ENCODE measurements at regions not wholly inside any gene's neighbourhood (a gene's known extent, or its start where the extent isn't known, plus 50 kb on each side); places are given as distances from the start of the nearest gene placed in this dataset.
A peak's percentile ranks its signal among the peaks of the same experiment; 100 is the strongest.
"Not testable (repeated sequence)": the region's sequence is repeated elsewhere in the genome, so short reads cannot be mapped to it uniquely, and the experiment has no call there.

- H3K27me3 ChIP-seq (ENCODE audit: insufficient read depth, low read length): no peaks in the 10 kb centered on the region
- no peaks in the 10 kb centered on the region for H3K9me3 ChIP-seq (ENCODE audit: low read length)
- no peak overlapping the region for H3K4me3 ChIP-seq (ENCODE audit: low read length)
- H3K4me1 ChIP-seq (ENCODE audit: insufficient read depth, low read length): no peaks in the 10 kb centered on the region
- H3K36me3 ChIP-seq (ENCODE audit: insufficient read depth, low read length): no peaks in the 10 kb centered on the region
- H2AFZ ChIP-seq (ENCODE audit: low read depth, low read length): no peak overlapping the region
These were observed 894.3 kb downstream of the DIPK2A start for GRCh38 chr3:144865948-144866347.

GRCh38 chr3:144866476-144866875 lies 894.9 kb downstream of the DIPK2A start:
- Histone ChIP-seq H3K4me3 (ENCODE audit: low read length) (no peak overlapping the region), H3K4me1 (ENCODE audit: insufficient read depth, low read length) (no peaks in the 10 kb centered on the region), H3K27me3 (ENCODE audit: insufficient read depth, low read length) (no peaks in the 10 kb centered on the region), H3K36me3 (ENCODE audit: insufficient read depth, low read length) (no peaks in the 10 kb centered on the region), H3K9me3 (ENCODE audit: low read length) (no peaks in the 10 kb centered on the region), H2AFZ (ENCODE audit: low read depth, low read length) (no peak overlapping the region)

- no peak overlapping the region for H2AFZ ChIP-seq (ENCODE audit: low read depth, low read length)
- no peaks in the 10 kb centered on the region for H3K9me3 ChIP-seq (ENCODE audit: low read length)
- H3K36me3 ChIP-seq (ENCODE audit: insufficient read depth, low read length): no peaks in the 10 kb centered on the region
- H3K4me3 ChIP-seq (ENCODE audit: low read length): no peak overlapping the region
- H3K4me1 ChIP-seq (ENCODE audit: insufficient read depth, low read length): no peaks in the 10 kb centered on the region
- H3K27me3 ChIP-seq (ENCODE audit: insufficient read depth, low read length): no peaks in the 10 kb centered on the region
These were observed 896.9 kb downstream of the DIPK2A start for GRCh38 chr3:144868506-144868905.

- Histone ChIP-seq H3K27me3 (ENCODE audit: insufficient read depth, low read length) (no peaks in the 10 kb centered on the region), H3K36me3 (ENCODE audit: insufficient read depth, low read length) (no peaks in the 10 kb centered on the region)
These were observed 901.4 kb downstream of the DIPK2A start for GRCh38 chr3:144873066-144873465.

GRCh38 chr3:144875211-144875610 lies 903.6 kb downstream of the DIPK2A start:
- Histone ChIP-seq H3K4me1 (ENCODE audit: insufficient read depth, low read length) (no peaks in the 10 kb centered on the region), H3K36me3 (ENCODE audit: insufficient read depth, low read length) (no peaks in the 10 kb centered on the region), H3K27me3 (ENCODE audit: insufficient read depth, low read length) (no peaks in the 10 kb centered on the region), H2AFZ (ENCODE audit: low read depth, low read length) (no peak overlapping the region), H3K4me3 (ENCODE audit: low read length) (no peak overlapping the region), H3K9me3 (ENCODE audit: low read length) (no peaks in the 10 kb centered on the region)

More at GRCh38 chr3:144873066-144873465, 901.4 kb downstream of the DIPK2A start:
- Histone ChIP-seq H2AFZ (ENCODE audit: low read depth, low read length) (no peak overlapping the region), H3K4me3 (ENCODE audit: low read length) (no peak overlapping the region), H3K4me1 (ENCODE audit: insufficient read depth, low read length) (no peaks in the 10 kb centered on the region), H3K9me3 (ENCODE audit: low read length) (no peaks in the 10 kb centered on the region)

GRCh38 chr3:144877356-144877755 lies 905.7 kb downstream of the DIPK2A start:
- Histone ChIP-seq H2AFZ (ENCODE audit: low read depth, low read length) (no peak overlapping the region), H3K27me3 (ENCODE audit: insufficient read depth, low read length) (no peaks in the 10 kb centered on the region), H3K4me1 (ENCODE audit: insufficient read depth, low read length) (no peaks in the 10 kb centered on the region), H3K36me3 (ENCODE audit: insufficient read depth, low read length) (no peaks in the 10 kb centered on the region), H3K9me3 (ENCODE audit: low read length) (no peaks in the 10 kb centered on the region), H3K4me3 (ENCODE audit: low read length) (no peak overlapping the region)

- Histone ChIP-seq H3K9me3 (ENCODE audit: low read length) (no peaks in the 10 kb centered on the region), H3K36me3 (ENCODE audit: insufficient read depth, low read length) (no peaks in the 10 kb centered on the region), H2AFZ (ENCODE audit: low read depth, low read length) (no peak overlapping the region), H3K4me3 (ENCODE audit: low read length) (no peak overlapping the region), H3K27me3 (ENCODE audit: insufficient read depth, low read length) (no peaks in the 10 kb centered on the region), H3K4me1 (ENCODE audit: insufficient read depth, low read length) (no peaks in the 10 kb centered on the region)
These were observed 908.1 kb downstream of the DIPK2A start for GRCh38 chr3:144879701-144880100.

- Histone ChIP-seq H3K9me3 (ENCODE audit: low read length) (no peaks in the 10 kb centered on the region), H3K4me1 (ENCODE audit: insufficient read depth, low read length) (peaks cover 18% of the 10 kb centered on the region), H3K4me3 (ENCODE audit: low read length) (no peak overlapping the region), H3K27me3 (ENCODE audit: insufficient read depth, low read length) (no peaks in the 10 kb centered on the region), H2AFZ (ENCODE audit: low read depth, low read length) (peak overlapping the region; percentile 13), H3K36me3 (ENCODE audit: insufficient read depth, low read length) (no peaks in the 10 kb centered on the region)
These were observed 922.4 kb downstream of the DIPK2A start for GRCh38 chr3:144893980-144894379.

GRCh38 chr3:144894576-144894975 lies 923.0 kb downstream of the DIPK2A start:
- Histone ChIP-seq H3K4me3 (ENCODE audit: low read length) (no peak overlapping the region), H3K9me3 (ENCODE audit: low read length) (no peaks in the 10 kb centered on the region), H3K4me1 (ENCODE audit: insufficient read depth, low read length) (peaks cover 13% of the 10 kb centered on the region), H3K27me3 (ENCODE audit: insufficient read depth, low read length) (no peaks in the 10 kb centered on the region), H2AFZ (ENCODE audit: low read depth, low read length) (peak overlapping the region; percentile 13), H3K36me3 (ENCODE audit: insufficient read depth, low read length) (no peaks in the 10 kb centered on the region)

- H3K36me3 ChIP-seq (ENCODE audit: insufficient read depth, low read length): no peaks in the 10 kb centered on the region
- no peaks in the 10 kb centered on the region for H3K27me3 ChIP-seq (ENCODE audit: insufficient read depth, low read length)
- no peaks in the 10 kb centered on the region for H3K4me1 ChIP-seq (ENCODE audit: insufficient read depth, low read length)
- H3K4me3 ChIP-seq (ENCODE audit: low read length): no peak overlapping the region
- H2AFZ ChIP-seq (ENCODE audit: low read depth, low read length): no peak overlapping the region
- no peaks in the 10 kb centered on the region for H3K9me3 ChIP-seq (ENCODE audit: low read length)
These were observed 928.7 kb downstream of the DIPK2A start for GRCh38 chr3:144900366-144900765.

- H3K9me3 ChIP-seq (ENCODE audit: low read length); H3K4me3 ChIP-seq (ENCODE audit: low read length); H3K27me3 ChIP-seq (ENCODE audit: insufficient read depth, low read length); H3K36me3 ChIP-seq (ENCODE audit: insufficient read depth, low read length); H2AFZ ChIP-seq (ENCODE audit: low read depth, low read length); H3K4me1 ChIP-seq (ENCODE audit: insufficient read depth, low read length): not testable (repeated sequence)
These were observed 936.0 kb downstream of the DIPK2A start for GRCh38 chr3:144907581-144907980.

GRCh38 chr3:144912968-144913367 lies 941.3 kb downstream of the DIPK2A start:
- no peak overlapping the region for H2AFZ ChIP-seq (ENCODE audit: low read depth, low read length)
- no peaks in the 10 kb centered on the region for H3K27me3 ChIP-seq (ENCODE audit: insufficient read depth, low read length)
- H3K9me3 ChIP-seq (ENCODE audit: low read length): no peaks in the 10 kb centered on the region
- H3K4me3 ChIP-seq (ENCODE audit: low read length): no peak overlapping the region
- H3K36me3 ChIP-seq (ENCODE audit: insufficient read depth, low read length): no peaks in the 10 kb centered on the region
- H3K4me1 ChIP-seq (ENCODE audit: insufficient read depth, low read length): no peaks in the 10 kb centered on the region

- no peak overlapping the region for H3K4me3 ChIP-seq (ENCODE audit: low read length)
- no peak overlapping the region for H2AFZ ChIP-seq (ENCODE audit: low read depth, low read length)
- H3K4me1 ChIP-seq (ENCODE audit: insufficient read depth, low read length): no peaks in the 10 kb centered on the region
- no peaks in the 10 kb centered on the region for H3K9me3 ChIP-seq (ENCODE audit: low read length)
- no peaks in the 10 kb centered on the region for H3K27me3 ChIP-seq (ENCODE audit: insufficient read depth, low read length)
- H3K36me3 ChIP-seq (ENCODE audit: insufficient read depth, low read length): no peaks in the 10 kb centered on the region
These were observed 943.6 kb downstream of the DIPK2A start for GRCh38 chr3:144915202-144915601.

GRCh38 chr3:144921710-144922109 lies 950.1 kb downstream of the DIPK2A start:
- Histone ChIP-seq H3K36me3 (ENCODE audit: insufficient read depth, low read length) (no peaks in the 10 kb centered on the region), H2AFZ (ENCODE audit: low read depth, low read length) (no peak overlapping the region), H3K9me3 (ENCODE audit: low read length) (no peaks in the 10 kb centered on the region), H3K27me3 (ENCODE audit: insufficient read depth, low read length) (no peaks in the 10 kb centered on the region), H3K4me1 (ENCODE audit: insufficient read depth, low read length) (no peaks in the 10 kb centered on the region), H3K4me3 (ENCODE audit: low read length) (no peak overlapping the region)
